ENCODE measurements at regions not wholly inside any gene's neighbourhood (a gene's known extent, or its start where the extent isn't known, plus 50 kb on each side); places are given as distances from the start of the nearest gene placed in this dataset.

- WGBS (ENCODE audit: low lambda C conversion rate, missing lambda C conversion rate): 96% methylated on average over 1 of the region's 1 CpG
- no peak overlapping the region for H3K27ac ChIP-seq
- no peaks in the 10 kb centered on the region for H3K9me3 ChIP-seq (ENCODE audit: low read depth)
- no peak overlapping the region for H3K4me2 ChIP-seq
- H3K4me1 ChIP-seq (ENCODE audit: insufficient read depth): no peaks in the 10 kb centered on the region
- no peaks in the 10 kb centered on the region for H3K27me3 ChIP-seq
- no peak for TF ChIP-seq EZH2 (IDR thresholded peaks at IDR 0.05; ENCODE audit: borderline replicate concordance)
- TF ChIP-seq CTCF (IDR thresholded peaks at IDR 0.05; ENCODE audit: poor library complexity): no peak
- no peak for TF ChIP-seq EZH2phosphoT487 (IDR thresholded peaks at IDR 0.05; ENCODE audit: low read depth, severe bottlenecking, unreplicated experiment)
- no peak overlapping the region for H3K4me3 ChIP-seq
- DNase-seq (ENCODE audit: low spot score): no peak
- H3K36me3 ChIP-seq (replicated peaks; ENCODE audit: insufficient read depth, low read depth): no peaks in the 10 kb centered on the region
- H3K79me2 ChIP-seq: no peaks in the 10 kb centered on the region
- H4K20me1 ChIP-seq (ENCODE audit: insufficient read depth, poor library complexity, severe bottlenecking): no peaks in the 10 kb centered on the region
- no peaks in the 10 kb centered on the region for H3K9me2 ChIP-seq (replicated peaks; ENCODE audit: insufficient read depth)
- H2AFZ ChIP-seq: no peak overlapping the region
Measured at GRCh38 chr13:66069570-66069969, 1160.6 kb downstream of the PCDH9 start.

- Histone ChIP-seq H3K4me2 (no peak overlapping the region), H3K9me3 (ENCODE audit: low read depth) (no peaks in the 10 kb centered on the region), H3K9me2 (replicated peaks; ENCODE audit: insufficient read depth) (no peaks in the 10 kb centered on the region), H3K27ac (no peak overlapping the region), H4K20me1 (ENCODE audit: insufficient read depth, poor library complexity, severe bottlenecking) (no peaks in the 10 kb centered on the region), H2AFZ (no peak overlapping the region), H3K27me3 (no peaks in the 10 kb centered on the region), H3K36me3 (replicated peaks; ENCODE audit: insufficient read depth, low read depth) (no peaks in the 10 kb centered on the region), H3K4me3 (no peak overlapping the region), H3K79me2 (no peaks in the 10 kb centered on the region), H3K4me1 (ENCODE audit: insufficient read depth) (no peaks in the 10 kb centered on the region)
- WGBS (ENCODE audit: low lambda C conversion rate, missing lambda C conversion rate): 72% methylated on average over 2 of the region's 2 CpGs
- TF ChIP-seq EZH2phosphoT487 (IDR thresholded peaks at IDR 0.05; ENCODE audit: low read depth, severe bottlenecking, unreplicated experiment) (no peak), CTCF (IDR thresholded peaks at IDR 0.05; ENCODE audit: poor library complexity) (no peak), EZH2 (IDR thresholded peaks at IDR 0.05; ENCODE audit: borderline replicate concordance) (no peak)
- no peak for DNase-seq (ENCODE audit: low spot score)
Measured at GRCh38 chr13:66068683-66069082, 1161.5 kb downstream of the PCDH9 start.

- 73% methylated on average over 4 of the region's 4 CpGs for WGBS (ENCODE audit: low lambda C conversion rate, missing lambda C conversion rate)
- no peak overlapping the region for H2AFZ ChIP-seq
- no peak overlapping the region for H3K4me2 ChIP-seq
- no peaks in the 10 kb centered on the region for H3K9me2 ChIP-seq (replicated peaks; ENCODE audit: insufficient read depth)
- DNase-seq (ENCODE audit: low spot score): no peak
- H4K20me1 ChIP-seq (ENCODE audit: insufficient read depth, poor library complexity, severe bottlenecking): no peaks in the 10 kb centered on the region
- no peaks in the 10 kb centered on the region for H3K4me1 ChIP-seq (ENCODE audit: insufficient read depth)
- H3K9me3 ChIP-seq (ENCODE audit: low read depth): no peaks in the 10 kb centered on the region
- H3K27me3 ChIP-seq: no peaks in the 10 kb centered on the region
- H3K79me2 ChIP-seq: no peaks in the 10 kb centered on the region
- TF ChIP-seq EZH2 (IDR thresholded peaks at IDR 0.05; ENCODE audit: borderline replicate concordance) (no peak), EZH2phosphoT487 (IDR thresholded peaks at IDR 0.05; ENCODE audit: low read depth, severe bottlenecking, unreplicated experiment) (no peak), CTCF (IDR thresholded peaks at IDR 0.05; ENCODE audit: poor library complexity) (no peak)
- no peaks in the 10 kb centered on the region for H3K36me3 ChIP-seq (replicated peaks; ENCODE audit: insufficient read depth, low read depth)
- no peak overlapping the region for H3K4me3 ChIP-seq
- no peak overlapping the region for H3K27ac ChIP-seq
Measured at GRCh38 chr13:66048888-66049287, 1181.2 kb downstream of the PCDH9 start.

- Histone ChIP-seq H3K4me1 (ENCODE audit: insufficient read depth) (peaks cover 6% of the 10 kb centered on the region), H3K79me2 (no peaks in the 10 kb centered on the region), H3K9me3 (ENCODE audit: low read depth) (no peaks in the 10 kb centered on the region), H4K20me1 (ENCODE audit: insufficient read depth, poor library complexity, severe bottlenecking) (no peaks in the 10 kb centered on the region), H3K27ac (no peak overlapping the region), H2AFZ (no peak overlapping the region), H3K36me3 (replicated peaks; ENCODE audit: insufficient read depth, low read depth) (no peaks in the 10 kb centered on the region), H3K4me3 (no peak overlapping the region), H3K4me2 (no peak overlapping the region), H3K9me2 (replicated peaks; ENCODE audit: insufficient read depth) (no peaks in the 10 kb centered on the region), H3K27me3 (no peaks in the 10 kb centered on the region)
- TF ChIP-seq EZH2phosphoT487 (IDR thresholded peaks at IDR 0.05; ENCODE audit: low read depth, severe bottlenecking, unreplicated experiment) (no peak), EZH2 (IDR thresholded peaks at IDR 0.05; ENCODE audit: borderline replicate concordance) (no peak), CTCF (IDR thresholded peaks at IDR 0.05; ENCODE audit: poor library complexity) (no peak)
- 88% methylated on average over 2 of the region's 2 CpGs for WGBS (ENCODE audit: low lambda C conversion rate, missing lambda C conversion rate)
- DNase-seq (ENCODE audit: low spot score): no peak
Measured at GRCh38 chr13:66040506-66040905, 1189.6 kb downstream of the PCDH9 start.

Measured in hepatocyte (in vitro differentiated cells).